NCI-H1930 (cell line): ENCODE measurements at regions not wholly inside any gene's neighbourhood (a gene's known extent, or its start where the extent isn't known, plus 50 kb on each side); places are given as distances from the start of the nearest gene placed in this dataset.
"Not testable (repeated sequence)": the region's sequence is repeated elsewhere in the genome, so short reads cannot be mapped to it uniquely, and the experiment has no call there.

ENCODE experiments used
- DNase-seq, 2 experiments: peaks; one replicate each; lab custom pipeline; 2025; lab: John Stamatoyannopoulos, UW

- DNase-seq, result no peak
These were observed 728.4 kb upstream of the PKDCC start for GRCh38 chr2:41319437-41319836.

GRCh38 chr2:41320491-41320890 is 727.3 kb upstream of the PKDCC start:
- no peak for DNase-seq

- no peak for DNase-seq
These were observed 726.5 kb upstream of the PKDCC start for GRCh38 chr2:41321351-41321750.

GRCh38 chr2:41326851-41327250 is 721.0 kb upstream of the PKDCC start:
- DNase-seq, result no peak

GRCh38 chr2:41329040-41329439 is 718.8 kb upstream of the PKDCC start:
- DNase-seq, result no peak

GRCh38 chr2:41334159-41334558 is 713.7 kb upstream of the PKDCC start:
- DNase-seq, result no peak

GRCh38 chr2:41335573-41335972 is 712.2 kb upstream of the PKDCC start:
- not testable (repeated sequence) for DNase-seq

- no peak for DNase-seq
These were observed 709.9 kb upstream of the PKDCC start for GRCh38 chr2:41337956-41338355.

- DNase-seq, result no peak
These were observed 703.3 kb upstream of the PKDCC start for GRCh38 chr2:41344529-41344928.

- no peak for DNase-seq
These were observed 694.8 kb upstream of the PKDCC start for GRCh38 chr2:41353060-41353459.

- no peak for DNase-seq
These were observed 692.0 kb upstream of the PKDCC start for GRCh38 chr2:41355794-41356193.

GRCh38 chr2:41364842-41365241 is 683.0 kb upstream of the PKDCC start:
- no peak for DNase-seq

GRCh38 chr2:41375901-41376300 is 671.9 kb upstream of the PKDCC start:
- no peak for DNase-seq

GRCh38 chr2:41377837-41378236 is 670.0 kb upstream of the PKDCC start:
- no peak for DNase-seq

GRCh38 chr2:41378420-41378819 is 669.4 kb upstream of the PKDCC start:
- no peak for DNase-seq

- no peak for DNase-seq
These were observed 668.2 kb upstream of the PKDCC start for GRCh38 chr2:41379496-41380221.

GRCh38 chr2:41381701-41382100 is 666.1 kb upstream of the PKDCC start:
- no peak for DNase-seq

- no peak for DNase-seq
These were observed 660.3 kb upstream of the PKDCC start for GRCh38 chr2:41387519-41387918.

GRCh38 chr2:41393621-41394020 is 654.2 kb upstream of the PKDCC start:
- DNase-seq, result no peak

- no peak for DNase-seq
These were observed 653.3 kb upstream of the PKDCC start for GRCh38 chr2:41394541-41394940.

GRCh38 chr2:41395692-41396091 is 652.1 kb upstream of the PKDCC start:
- no peak for DNase-seq

- DNase-seq, result no peak
These were observed 648.3 kb upstream of the PKDCC start for GRCh38 chr2:41399437-41400087.

- DNase-seq, result no peak
These were observed 647.6 kb upstream of the PKDCC start for GRCh38 chr2:41400088-41400665.
